ENCODE measurements at regions not wholly inside any gene's neighbourhood (a gene's known extent, or its start where the extent isn't known, plus 50 kb on each side); places are given as distances from the start of the nearest gene placed in this dataset.

- Histone ChIP-seq H3K4me3 (ENCODE audit: severe bottlenecking) (no peak overlapping the region), H3K27ac (ENCODE audit: poor library complexity, severe bottlenecking) (no peak overlapping the region), H3K4me1 (ENCODE audit: insufficient read depth, poor library complexity, severe bottlenecking) (no peaks in the 10 kb centered on the region), H3K36me3 (ENCODE audit: low read depth) (no peaks in the 10 kb centered on the region), H3K9me3 (ENCODE audit: severe bottlenecking) (no peaks in the 10 kb centered on the region), H3K27me3 (ENCODE audit: insufficient read depth, poor library complexity, severe bottlenecking) (no peaks in the 10 kb centered on the region)
- DNase-seq (ENCODE audit: low spot score) (no peak), ATAC-seq (ENCODE audit: low read depth) (no peak)
- TF ChIP-seq, protein P1, sequence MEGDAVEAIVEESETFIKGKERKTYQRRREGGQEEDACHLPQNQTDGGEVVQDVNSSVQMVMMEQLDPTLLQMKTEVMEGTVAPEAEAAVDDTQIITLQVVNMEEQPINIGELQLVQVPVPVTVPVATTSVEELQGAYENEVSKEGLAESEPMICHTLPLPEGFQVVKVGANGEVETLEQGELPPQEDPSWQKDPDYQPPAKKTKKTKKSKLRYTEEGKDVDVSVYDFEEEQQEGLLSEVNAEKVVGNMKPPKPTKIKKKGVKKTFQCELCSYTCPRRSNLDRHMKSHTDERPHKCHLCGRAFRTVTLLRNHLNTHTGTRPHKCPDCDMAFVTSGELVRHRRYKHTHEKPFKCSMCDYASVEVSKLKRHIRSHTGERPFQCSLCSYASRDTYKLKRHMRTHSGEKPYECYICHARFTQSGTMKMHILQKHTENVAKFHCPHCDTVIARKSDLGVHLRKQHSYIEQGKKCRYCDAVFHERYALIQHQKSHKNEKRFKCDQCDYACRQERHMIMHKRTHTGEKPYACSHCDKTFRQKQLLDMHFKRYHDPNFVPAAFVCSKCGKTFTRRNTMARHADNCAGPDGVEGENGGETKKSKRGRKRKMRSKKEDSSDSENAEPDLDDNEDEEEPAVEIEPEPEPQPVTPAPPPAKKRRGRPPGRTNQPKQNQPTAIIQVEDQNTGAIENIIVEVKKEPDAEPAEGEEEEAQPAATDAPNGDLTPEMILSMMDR (IDR thresholded peaks at IDR 0.05; ENCODE audit: poor library complexity, severe bottlenecking), result no peak
These were observed 110.1 kb upstream of the RAD23B start for GRCh38 chr9:107172979-107173347.

GRCh38 chr9:107173422-107174180, 109.5 kb upstream of the RAD23B start:
- no peak for DNase-seq (ENCODE audit: low spot score)
- Histone ChIP-seq H3K4me3 (ENCODE audit: severe bottlenecking) (no peak overlapping the region), H3K27me3 (ENCODE audit: insufficient read depth, poor library complexity, severe bottlenecking) (no peaks in the 10 kb centered on the region), H3K27ac (ENCODE audit: poor library complexity, severe bottlenecking) (no peak overlapping the region), H3K4me1 (ENCODE audit: insufficient read depth, poor library complexity, severe bottlenecking) (no peaks in the 10 kb centered on the region), H3K9me3 (ENCODE audit: severe bottlenecking) (no peaks in the 10 kb centered on the region), H3K36me3 (ENCODE audit: low read depth) (no peaks in the 10 kb centered on the region)
- TF ChIP-seq, protein P1 (IDR thresholded peaks at IDR 0.05; ENCODE audit: poor library complexity, severe bottlenecking), result no peak
- no peak for ATAC-seq (ENCODE audit: low read depth)

- ATAC-seq (ENCODE audit: low read depth) (no peak), DNase-seq (ENCODE audit: low spot score) (no peak)
- H3K9me3 ChIP-seq (ENCODE audit: severe bottlenecking), result no peaks in the 10 kb centered on the region
- TF ChIP-seq, protein P1 (IDR thresholded peaks at IDR 0.05; ENCODE audit: poor library complexity, severe bottlenecking), result no peak
- H3K4me1 ChIP-seq (ENCODE audit: insufficient read depth, poor library complexity, severe bottlenecking), result no peaks in the 10 kb centered on the region
- no peak overlapping the region for H3K27ac ChIP-seq (ENCODE audit: poor library complexity, severe bottlenecking)
- no peak overlapping the region for H3K4me3 ChIP-seq (ENCODE audit: severe bottlenecking)
- no peaks in the 10 kb centered on the region for H3K27me3 ChIP-seq (ENCODE audit: insufficient read depth, poor library complexity, severe bottlenecking)
- H3K36me3 ChIP-seq (ENCODE audit: low read depth), result no peaks in the 10 kb centered on the region
These were observed 108.6 kb upstream of the RAD23B start for GRCh38 chr9:107174441-107174840.

GRCh38 chr9:107175041-107175440, 108.0 kb upstream of the RAD23B start:
- ATAC-seq (ENCODE audit: low read depth) (no peak), DNase-seq (ENCODE audit: low spot score) (no peak)
- Histone ChIP-seq H3K36me3 (ENCODE audit: low read depth) (no peaks in the 10 kb centered on the region), H3K27me3 (ENCODE audit: insufficient read depth, poor library complexity, severe bottlenecking) (no peaks in the 10 kb centered on the region), H3K27ac (ENCODE audit: poor library complexity, severe bottlenecking) (no peak overlapping the region), H3K4me1 (ENCODE audit: insufficient read depth, poor library complexity, severe bottlenecking) (no peaks in the 10 kb centered on the region), H3K9me3 (ENCODE audit: severe bottlenecking) (no peaks in the 10 kb centered on the region), H3K4me3 (ENCODE audit: severe bottlenecking) (no peak overlapping the region)
- TF ChIP-seq, protein P1 (IDR thresholded peaks at IDR 0.05; ENCODE audit: poor library complexity, severe bottlenecking), result no peak

GRCh38 chr9:107175816-107176435, 107.2 kb upstream of the RAD23B start:
- TF ChIP-seq, protein P1 (IDR thresholded peaks at IDR 0.05; ENCODE audit: poor library complexity, severe bottlenecking), result no peak
- H3K9me3 ChIP-seq (ENCODE audit: severe bottlenecking), result no peaks in the 10 kb centered on the region
- H3K27me3 ChIP-seq (ENCODE audit: insufficient read depth, poor library complexity, severe bottlenecking), result no peaks in the 10 kb centered on the region
- no peak for ATAC-seq (ENCODE audit: low read depth)
- H3K36me3 ChIP-seq (ENCODE audit: low read depth), result no peaks in the 10 kb centered on the region
- no peak overlapping the region for H3K27ac ChIP-seq (ENCODE audit: poor library complexity, severe bottlenecking)
- no peaks in the 10 kb centered on the region for H3K4me1 ChIP-seq (ENCODE audit: insufficient read depth, poor library complexity, severe bottlenecking)
- no peak overlapping the region for H3K4me3 ChIP-seq (ENCODE audit: severe bottlenecking)
- DNase-seq (ENCODE audit: low spot score), result no peak
